ENCODE measurements at regions not wholly inside any gene's neighbourhood (a gene's known extent, or its start where the extent isn't known, plus 50 kb on each side); places are given as distances from the start of the nearest gene placed in this dataset.

GRCh38 chr6:156268849-156269248 is 508.3 kb upstream of the ARID1B start:
- H3K4me3 ChIP-seq = no peak overlapping the region
- TF ChIP-seq POLR2A (IDR thresholded peaks at IDR 0.05) = no peak
- no peak for TF ChIP-seq CTCF (IDR thresholded peaks at IDR 0.05)
- H3K4me1 ChIP-seq = no peaks in the 10 kb centered on the region
- intact Hi-C loops (cut with DNase I) = no loop called here
- H3K27ac ChIP-seq = no peak overlapping the region
- 72 to 78% (median 76%) methylated on average over 3 of the region's 3 CpGs for WGBS, 4 donors
- H3K27me3 ChIP-seq = no peaks in the 10 kb centered on the region
- DNase-seq = no peak
- H3K36me3 ChIP-seq = no peaks in the 10 kb centered on the region
- peaks cover 0 to 5% (median 0%) of the 10 kb centered on the region in 12 donors for H3K9me3 ChIP-seq
- no peak for ATAC-seq

- Histone ChIP-seq H3K36me3 (no peaks in the 10 kb centered on the region), H3K9me3 (peaks cover 0 to 5% (median 0%) of the 10 kb centered on the region in 12 donors), H3K4me3 (no peak overlapping the region), H3K27me3 (no peaks in the 10 kb centered on the region), H3K27ac (no peak overlapping the region), H3K4me1 (no peaks in the 10 kb centered on the region)
- WGBS, 4 donors = 39 to 52% (median 49%) methylated on average over 3 of the region's 3 CpGs
- no peak for TF ChIP-seq POLR2A (IDR thresholded peaks at IDR 0.05)
- TF ChIP-seq CTCF (IDR thresholded peaks at IDR 0.05) = no peak
- ATAC-seq (no peak), DNase-seq (no peak)
- intact Hi-C loops (cut with DNase I) = no loop called here
These were observed 515.2 kb upstream of the ARID1B start for GRCh38 chr6:156262014-156262413.

- Histone ChIP-seq H3K9me3 (peaks cover 0 to 5% (median 0%) of the 10 kb centered on the region in 12 donors), H3K27ac (no peak overlapping the region), H3K27me3 (no peaks in the 10 kb centered on the region), H3K4me3 (no peak overlapping the region), H3K4me1 (no peaks in the 10 kb centered on the region), H3K36me3 (no peaks in the 10 kb centered on the region)
- TF ChIP-seq CTCF (IDR thresholded peaks at IDR 0.05) (no peak), POLR2A (IDR thresholded peaks at IDR 0.05) (no peak)
- DNase-seq = no peak
- WGBS, 4 donors = 75 to 94% (median 83%) methylated on average over 3 of the region's 3 CpGs
- intact Hi-C loops (cut with DNase I) = no loop called here
- no peak for ATAC-seq
These were observed 516.4 kb upstream of the ARID1B start for GRCh38 chr6:156260815-156261214.

GRCh38 chr6:156258981-156259380 is 518.2 kb upstream of the ARID1B start:
- Histone ChIP-seq H3K36me3 (no peaks in the 10 kb centered on the region), H3K9me3 (no peaks in the 10 kb centered on the region), H3K27me3 (no peaks in the 10 kb centered on the region), H3K4me1 (no peaks in the 10 kb centered on the region), H3K27ac (no peak overlapping the region), H3K4me3 (no peak overlapping the region)
- TF ChIP-seq POLR2A (IDR thresholded peaks at IDR 0.05) (no peak), CTCF (IDR thresholded peaks at IDR 0.05) (no peak)
- no peak for DNase-seq
- no peak for ATAC-seq
- intact Hi-C loops (cut with DNase I) = no loop called here
- 77 to 96% (median 89%) methylated on average over 3 of the region's 3 CpGs for WGBS, 4 donors
